OCI-LY1 (cell line): ENCODE measurements at regions not wholly inside any gene's neighbourhood (a gene's known extent, or its start where the extent isn't known, plus 50 kb on each side); places are given as distances from the start of the nearest gene placed in this dataset.

Experiments used
- H2AFZ ChIP-seq: fragments of 200-600 bp; sonication (generic), shearing (Covaris generic); 2 replicates; pipeline ENCODE4 v1.6.0; 2014; ENCODE audit warnings: antibody characterized with exemption, mild to moderate bottlenecking, low read length
- H3F3A ChIP-seq: fragments of 200-600 bp; sonication (generic), shearing (Covaris generic); 2 replicates; pipeline ENCODE4 v1.6.0; 2014; ENCODE audit warnings: mild to moderate bottlenecking, antibody characterized with exemption, low read length, moderate library complexity; ENCODE audit not compliant: insufficient read depth
- H3K27ac ChIP-seq: fragments of 200-600 bp; sonication (generic); 2 replicates; pipeline ENCODE4 v1.5.1; 2014; ENCODE audit warnings: low read length, mixed run types, mild to moderate bottlenecking, low read depth; ENCODE audit not compliant: poor library complexity, severe bottlenecking
- H3K27me3 ChIP-seq: fragments of 200-600 bp; sonication (generic); 2 replicates; pipeline ENCODE4 v1.6.0; 2014; ENCODE audit warnings: antibody characterized with exemption, mild to moderate bottlenecking, low read length, moderate library complexity; ENCODE audit not compliant: insufficient read depth
- H3K36me3 ChIP-seq: fragments of 200-600 bp; sonication (generic); 2 replicates; pipeline ENCODE4 v1.6.1; 2014; ENCODE audit warnings: mild to moderate bottlenecking, antibody characterized with exemption, low read length, moderate library complexity, mixed read lengths; ENCODE audit not compliant: insufficient read depth
- H3K4me1 ChIP-seq: fragments of 200-600 bp; sonication (generic); 2 replicates; pipeline ENCODE4 v1.5.1; 2014; ENCODE audit warnings: mild to moderate bottlenecking, low read length, moderate library complexity; ENCODE audit not compliant: insufficient read depth, severe bottlenecking
- H3K4me2 ChIP-seq: fragments of 200-600 bp; sonication (generic), shearing (Covaris generic); 2 replicates; pipeline ENCODE4 v1.6.1; 2014; ENCODE audit warnings: low read length
- H3K4me3 ChIP-seq: fragments of 200-600 bp; sonication (generic); 2 replicates; pipeline ENCODE4 v1.5.1; 2014; ENCODE audit warnings: low read length, low read depth, mild to moderate bottlenecking, mixed read lengths; ENCODE audit not compliant: poor library complexity, severe bottlenecking
- H3K79me2 ChIP-seq: fragments of 200-600 bp; shearing (Covaris generic); 2 replicates; pipeline ENCODE4 v1.6.1; 2016; ENCODE audit warnings: mixed run types, low read length, mixed read lengths; ENCODE audit not compliant: insufficient read depth
- H3K9ac ChIP-seq: fragments of 200-600 bp; sonication (generic), shearing (Covaris generic); 2 replicates; pipeline ENCODE4 v1.6.1; 2014; ENCODE audit warnings: mild to moderate bottlenecking, low read length, mixed read lengths
- H3K9me2 ChIP-seq: fragments of 200-600 bp; sonication (generic), shearing (Covaris generic); 2 replicates; pipeline ENCODE4 v1.6.1; 2014; ENCODE audit warnings: low read depth, mild to moderate bottlenecking, low read length, mixed read lengths
- H3K9me3 ChIP-seq: fragments of 200-600 bp; shearing (Covaris generic); 2 replicates; pipeline ENCODE4 v1.6.1; 2014; ENCODE audit warnings: low read length, mixed read lengths
- H4K20me1 ChIP-seq: fragments of 200-600 bp; sonication (generic), shearing (Covaris generic); 2 replicates; pipeline ENCODE4 v1.6.0; 2016; ENCODE audit warnings: mild to moderate bottlenecking, low read length; ENCODE audit not compliant: insufficient read depth
- CTCF ChIP-seq: fragments of 200-600 bp; sonication (generic), shearing (Covaris generic); IDR thresholded peaks from 2 replicates; pipeline ENCODE4 v1.5.1; 2017; ENCODE audit warnings: mild to moderate bottlenecking, antibody characterized with exemption, low read length, moderate library complexity, mixed read lengths
- EZH2 ChIP-seq: fragments of 200-600 bp; sonication (generic), shearing (Covaris generic); IDR thresholded peaks from 2 replicates; pipeline ENCODE4 v1.8.0; 2017; ENCODE audit warnings: borderline replicate concordance, mixed run types, mild to moderate bottlenecking, antibody characterized with exemption, low read length, moderate library complexity, mixed read lengths

DNA sequence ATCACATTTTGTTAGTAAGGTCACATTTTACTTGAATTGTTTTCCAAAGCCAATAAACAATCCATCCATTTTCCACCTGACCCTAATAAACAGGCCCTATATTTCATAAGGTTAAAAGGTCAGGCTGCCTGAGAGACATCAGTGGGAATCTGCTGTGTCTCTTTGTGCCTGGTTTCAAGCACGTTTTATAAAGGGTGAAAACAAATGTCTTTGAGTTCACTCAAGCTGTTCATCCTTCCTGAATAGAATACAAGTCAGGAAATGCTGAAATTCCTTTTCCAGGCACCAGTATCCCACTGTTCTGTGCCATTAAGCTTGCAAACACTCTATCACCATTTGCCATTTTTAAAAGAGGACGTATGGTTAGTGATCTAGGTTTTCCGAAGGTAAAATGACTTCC, 67.5 kb upstream of the SPATA13 start:
- Histone ChIP-seq H3K4me3 (no peak overlapping the region), H4K20me1 (no peaks in the 10 kb centered on the region), H2AFZ (no peak overlapping the region), H3K27me3 (no peaks in the 10 kb centered on the region), H3F3A (no peaks in the 10 kb centered on the region), H3K4me1 (no peaks in the 10 kb centered on the region), H3K79me2 (no peaks in the 10 kb centered on the region), H3K36me3 (no peaks in the 10 kb centered on the region), H3K9me2 (no peaks in the 10 kb centered on the region), H3K9me3 (no peaks in the 10 kb centered on the region), H3K27ac (no peak overlapping the region), H3K4me2 (no peak overlapping the region), H3K9ac (no peak overlapping the region)
- no peak for TF ChIP-seq EZH2
- TF ChIP-seq CTCF, result no peak

DNA sequence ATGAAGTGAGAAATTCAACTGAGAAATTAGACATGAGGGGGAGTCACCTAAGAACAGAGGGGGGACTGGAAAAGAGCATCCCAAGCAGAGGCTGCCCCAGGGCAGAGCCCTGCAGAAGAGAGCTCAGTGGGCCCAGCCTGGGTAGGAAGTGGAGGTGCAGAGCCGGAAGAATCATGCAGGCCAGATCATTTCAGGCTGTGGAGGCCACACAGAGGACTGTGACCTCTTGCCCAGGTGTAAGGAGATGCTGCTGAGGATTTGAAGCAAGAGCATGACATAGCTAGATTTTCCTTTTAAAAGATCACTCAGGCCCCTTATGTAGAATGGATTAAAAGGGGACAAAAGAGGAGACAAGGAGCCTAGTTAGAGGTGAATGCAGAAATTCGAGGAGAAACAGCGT, 63.9 kb upstream of the SPATA13 start:
- Histone ChIP-seq H3K9ac (no peak overlapping the region), H3K9me3 (no peaks in the 10 kb centered on the region), H3K9me2 (no peaks in the 10 kb centered on the region), H3K4me2 (no peak overlapping the region), H3K79me2 (no peaks in the 10 kb centered on the region), H3K36me3 (no peaks in the 10 kb centered on the region), H2AFZ (no peak overlapping the region), H3K4me1 (no peaks in the 10 kb centered on the region), H3F3A (no peaks in the 10 kb centered on the region), H3K27ac (no peak overlapping the region), H4K20me1 (no peaks in the 10 kb centered on the region), H3K4me3 (no peak overlapping the region), H3K27me3 (peaks cover 5% of the 10 kb centered on the region; the same call in 1 of the 2 replicates)
- TF ChIP-seq EZH2 (no peak), CTCF (no peak)

GRCh38 chr13:24097064-24097463, 63.5 kb upstream of the SPATA13 start:
- Histone ChIP-seq H3K9ac (no peak overlapping the region), H3K79me2 (no peaks in the 10 kb centered on the region), H3K36me3 (no peaks in the 10 kb centered on the region), H3K9me2 (no peaks in the 10 kb centered on the region), H3K4me2 (no peak overlapping the region), H3K4me1 (no peaks in the 10 kb centered on the region), H3K27me3 (peaks cover 5% of the 10 kb centered on the region; the same call in 1 of the 2 replicates), H3K4me3 (no peak overlapping the region), H4K20me1 (no peaks in the 10 kb centered on the region), H2AFZ (no peak overlapping the region), H3K27ac (no peak overlapping the region), H3F3A (no peaks in the 10 kb centered on the region), H3K9me3 (no peaks in the 10 kb centered on the region)
- TF ChIP-seq CTCF, result no peak
- TF ChIP-seq EZH2, result no peak
